BLaER1 treated with 17β-estradiol and CSF1 and Interleukin-3, amounts not matched to agents 10 nM and 100 nM (cell line): ENCODE measurements at regions not wholly inside any gene's neighbourhood (a gene's known extent, or its start where the extent isn't known, plus 50 kb on each side); places are given as distances from the start of the nearest gene placed in this dataset.

Experiments
- H3K27ac ChIP-seq, 11 experiments: shearing (Covaris generic); formaldehyde crosslinking; 2 replicates each; pipeline ENCODE4 v1.8.1; 2022
- H3K27me3 ChIP-seq, 11 experiments: shearing (Covaris generic); formaldehyde crosslinking; 2 replicates each; pipeline ENCODE4 v1.8.1; 2022
- H3K36me3 ChIP-seq, 11 experiments: shearing (Covaris generic); formaldehyde crosslinking; 2 replicates each; pipeline ENCODE4 v1.8.1; 2022
- H3K4me1 ChIP-seq, 10 experiments: shearing (Covaris generic); formaldehyde crosslinking; 2 replicates each; pipeline ENCODE4 v1.8.1; 2022
- H3K4me2 ChIP-seq, 11 experiments: shearing (Covaris generic); formaldehyde crosslinking; 2 replicates each; pipeline ENCODE4 v1.8.1; 2022
- H3K4me3 ChIP-seq, 10 experiments: shearing (Covaris generic); formaldehyde crosslinking; 2 replicates each; pipeline ENCODE4 v1.8.1; 2022
- H3K9ac ChIP-seq, 11 experiments: shearing (Covaris generic); formaldehyde crosslinking; 2 replicates each; pipeline ENCODE4 v1.8.1; 2022
- H3K9me3 ChIP-seq, 11 experiments: shearing (Covaris generic); formaldehyde crosslinking; replicated peaks in 1 of 11; 2 replicates each; pipeline ENCODE4 v1.8.1; 2022
- H4K20me1 ChIP-seq, 11 experiments: shearing (Covaris generic); formaldehyde crosslinking; 2 replicates each; pipeline ENCODE4 v1.8.1; 2022
- Cebpa-rat ChIP-seq, 11 experiments: shearing (Covaris generic); IDR thresholded peaks; 2 replicates each; pipeline ENCODE4 v1.8.1; 2022

DNA sequence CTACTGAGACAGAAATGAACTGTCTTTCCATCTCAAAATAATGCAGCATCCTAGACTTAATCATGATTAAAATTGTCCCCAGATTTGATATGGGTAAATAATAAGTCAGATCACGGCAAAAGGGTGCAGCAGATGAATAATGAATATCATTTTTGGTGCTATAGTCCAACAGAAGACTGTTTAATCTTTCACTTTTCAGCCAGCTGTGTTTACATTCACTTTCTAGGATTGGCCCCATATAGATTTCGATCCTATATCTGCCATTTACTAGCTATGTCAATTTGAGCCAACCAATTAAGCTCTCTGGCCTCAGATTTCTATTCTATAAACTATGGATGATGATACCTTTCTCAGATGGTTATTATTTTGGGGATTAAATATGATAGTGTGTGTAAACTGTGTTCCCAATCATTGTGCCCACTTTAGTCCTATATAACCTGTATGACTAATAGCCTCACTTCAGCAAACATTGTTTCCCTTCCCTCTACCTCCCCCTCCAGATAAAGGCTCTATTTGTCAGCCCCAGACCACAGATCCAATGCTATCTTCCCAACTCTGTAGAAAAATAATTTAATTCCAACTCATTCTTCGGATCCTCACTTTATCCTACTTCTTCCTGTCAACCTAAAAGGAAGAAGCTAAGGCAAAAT, 53.6 kb upstream of the NT5E start:
- Histone ChIP-seq H3K27ac (no peak overlapping the region), H3K4me1 (peaks cover 0 to 3% (median 2%) of the 10 kb centered on the region in 10 experiments; a peak in 14 of 20 replicates), H3K4me3 (no peak overlapping the region), H3K4me2 (no peak overlapping the region), H3K36me3 (no peaks in the 10 kb centered on the region), H3K9me3 (peaks cover 0 to 11% (median 7%) of the 10 kb centered on the region in 11 experiments; a peak in 11 of 22 replicates), H4K20me1 (no peaks in the 10 kb centered on the region), H3K27me3 (no peaks in the 10 kb centered on the region), H3K9ac (no peak overlapping the region)
- no peak for TF ChIP-seq Cebpa-rat (IDR thresholded peaks at IDR 0.05)

DNA sequence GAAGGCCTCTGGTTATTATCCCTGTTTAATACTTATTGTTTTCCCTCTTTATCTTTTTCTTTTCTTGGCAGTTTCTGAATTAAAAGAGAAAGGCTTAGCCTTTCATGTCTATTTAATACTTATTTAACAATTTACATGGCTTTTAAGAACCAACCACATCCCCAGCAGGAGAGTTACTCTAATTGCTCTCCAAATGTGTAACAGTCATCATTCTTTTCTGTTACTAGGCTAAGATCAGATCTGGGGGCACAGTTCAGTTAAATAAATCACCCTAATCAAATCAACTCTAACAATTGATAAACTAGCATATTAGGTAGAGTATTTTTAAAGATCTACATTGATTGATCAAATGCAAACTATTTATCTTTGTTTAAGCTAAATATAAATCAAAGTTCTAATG, 54.1 kb upstream of the NT5E start:
- H3K9me3 ChIP-seq: peaks cover 0 to 11% (median 7%) of the 10 kb centered on the region in 11 experiments; a peak in 11 of 22 replicates
- no peak overlapping the region for H3K9ac ChIP-seq
- no peak overlapping the region for H3K4me2 ChIP-seq
- H3K36me3 ChIP-seq: no peaks in the 10 kb centered on the region
- no peak overlapping the region for H3K27ac ChIP-seq
- H4K20me1 ChIP-seq: no peaks in the 10 kb centered on the region
- no peak overlapping the region for H3K4me3 ChIP-seq
- H3K4me1 ChIP-seq: no peaks in the 10 kb centered on the region
- H3K27me3 ChIP-seq: no peaks in the 10 kb centered on the region
- TF ChIP-seq Cebpa-rat (IDR thresholded peaks at IDR 0.05): no peak

DNA sequence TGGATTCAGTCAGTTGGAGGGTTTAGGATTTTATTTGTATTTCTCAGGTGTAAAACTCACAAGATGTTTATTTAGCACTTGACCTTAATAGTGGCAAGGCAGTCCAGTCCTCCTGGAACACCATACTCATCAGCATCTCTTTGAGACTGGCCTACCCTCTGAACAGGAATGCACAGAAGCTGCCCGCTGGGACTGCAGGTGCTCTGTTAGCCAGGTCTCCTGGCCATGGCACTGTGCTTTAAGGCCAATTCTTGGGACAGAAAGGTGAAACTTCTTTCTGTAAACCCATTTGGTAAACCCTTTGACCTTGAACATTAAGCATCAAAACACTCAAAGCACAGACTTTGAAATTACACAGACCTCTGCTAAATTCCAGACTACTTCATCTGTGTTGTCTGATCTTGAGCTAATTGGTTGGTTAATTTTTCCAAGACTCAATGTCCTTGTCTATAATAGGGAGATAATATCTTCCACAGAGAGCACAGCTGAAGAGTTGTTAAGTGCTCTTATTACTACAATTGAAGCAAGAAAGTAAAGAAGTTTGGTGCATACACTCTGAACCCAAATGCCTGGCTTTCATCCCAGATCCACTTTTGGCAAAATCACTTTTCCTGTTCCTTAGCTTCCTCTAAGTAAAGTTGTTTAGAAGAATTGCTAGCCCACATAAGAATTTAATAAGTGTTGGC, 54.9 kb upstream of the NT5E start:
- H3K4me1 ChIP-seq: no peaks in the 10 kb centered on the region
- no peak overlapping the region for H3K9ac ChIP-seq
- no peak for TF ChIP-seq Cebpa-rat (IDR thresholded peaks at IDR 0.05)
- H3K4me3 ChIP-seq: no peak overlapping the region
- H3K4me2 ChIP-seq: no peak overlapping the region
- H3K27me3 ChIP-seq: no peaks in the 10 kb centered on the region
- H4K20me1 ChIP-seq: no peaks in the 10 kb centered on the region
- H3K9me3 ChIP-seq: peaks cover 0 to 11% (median 7%) of the 10 kb centered on the region in 11 experiments; a peak in 11 of 22 replicates
- no peaks in the 10 kb centered on the region for H3K36me3 ChIP-seq
- no peak overlapping the region for H3K27ac ChIP-seq

- Histone ChIP-seq H3K27ac (no peak overlapping the region), H3K4me3 (no peak overlapping the region), H3K9me3 (peaks cover 0 to 11% (median 7%) of the 10 kb centered on the region in 11 experiments; a peak in 11 of 22 replicates), H3K36me3 (no peaks in the 10 kb centered on the region), H3K27me3 (no peaks in the 10 kb centered on the region), H3K4me1 (no peaks in the 10 kb centered on the region), H3K4me2 (no peak overlapping the region), H4K20me1 (no peaks in the 10 kb centered on the region), H3K9ac (no peak overlapping the region)
- TF ChIP-seq Cebpa-rat (IDR thresholded peaks at IDR 0.05): no peak
Observed at GRCh38 chr6:85394199-85394598, 55.7 kb upstream of the NT5E start.

DNA sequence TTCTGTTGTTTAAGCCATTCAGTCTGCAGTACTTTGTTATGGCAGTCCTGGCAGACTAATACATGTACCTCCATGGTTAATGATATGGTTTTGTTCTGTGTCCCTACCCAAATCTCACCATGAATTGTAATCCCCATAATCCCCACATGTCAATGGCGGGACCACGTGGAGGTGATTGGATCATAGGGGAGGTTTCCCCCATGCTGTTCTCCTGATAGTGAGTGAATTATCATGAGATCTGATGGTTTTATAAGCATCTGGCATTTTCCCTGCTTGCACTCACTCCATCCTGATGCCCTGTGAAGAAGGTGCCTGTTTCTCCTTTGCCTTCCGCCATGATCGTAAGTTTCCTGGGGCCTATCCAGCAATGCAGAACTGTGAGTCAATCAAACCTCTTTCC, 57.5 kb upstream of the NT5E start:
- Histone ChIP-seq H3K36me3 (no peaks in the 10 kb centered on the region), H3K4me3 (no peak overlapping the region), H3K9me3 (peaks cover 0 to 6% (median 4%) of the 10 kb centered on the region in 11 experiments; a peak in 11 of 22 replicates), H3K27me3 (no peaks in the 10 kb centered on the region), H3K4me2 (no peak overlapping the region), H4K20me1 (no peaks in the 10 kb centered on the region), H3K9ac (no peak overlapping the region), H3K4me1 (no peaks in the 10 kb centered on the region), H3K27ac (no peak overlapping the region)
- no peak for TF ChIP-seq Cebpa-rat (IDR thresholded peaks at IDR 0.05)

- no peak overlapping the region for H3K4me3 ChIP-seq
- no peaks in the 10 kb centered on the region for H3K27me3 ChIP-seq
- no peaks in the 10 kb centered on the region; a peak in 1 of 22 replicates for H3K9me3 ChIP-seq
- TF ChIP-seq Cebpa-rat (IDR thresholded peaks at IDR 0.05): no peak
- no peaks in the 10 kb centered on the region for H3K4me1 ChIP-seq
- H3K36me3 ChIP-seq: no peaks in the 10 kb centered on the region
- no peak overlapping the region for H3K4me2 ChIP-seq
- H3K27ac ChIP-seq: no peak overlapping the region
- H4K20me1 ChIP-seq: no peaks in the 10 kb centered on the region
- no peak overlapping the region for H3K9ac ChIP-seq
Observed at GRCh38 chr6:85390775-85391174, 59.1 kb upstream of the NT5E start.

DNA sequence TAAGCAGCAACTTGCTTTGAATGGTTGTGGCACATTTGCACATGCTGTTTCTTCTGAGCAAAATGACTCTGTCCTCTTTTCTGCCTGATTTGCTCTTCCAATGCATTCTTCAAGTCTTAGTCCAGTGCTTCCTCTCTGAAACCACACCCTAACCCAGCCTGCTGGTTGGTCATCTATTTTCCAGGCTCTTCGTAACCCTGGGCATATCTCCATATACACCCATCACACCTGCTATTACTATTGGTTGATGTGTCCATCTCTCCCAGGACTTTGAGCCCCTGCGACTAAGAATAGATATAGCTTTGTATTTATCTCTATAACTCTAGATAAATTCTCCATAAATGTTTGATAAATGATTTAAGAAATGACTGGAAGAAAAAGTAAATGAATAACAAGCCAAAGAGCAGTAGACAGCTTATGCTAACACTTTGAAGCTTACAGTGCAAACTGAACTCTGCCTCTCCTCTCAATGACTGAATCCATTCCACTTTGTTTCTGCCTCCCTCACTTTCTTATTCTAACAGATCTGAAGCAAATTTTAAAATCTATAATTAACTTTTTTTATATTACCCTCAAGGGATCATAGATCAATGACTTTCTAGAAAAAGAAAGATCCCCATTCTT, 59.7 kb upstream of the NT5E start:
- H3K4me1 ChIP-seq: no peaks in the 10 kb centered on the region
- H3K36me3 ChIP-seq: no peaks in the 10 kb centered on the region
- no peak overlapping the region for H3K4me2 ChIP-seq

GRCh38 chr6:85389151-85389797, 60.6 kb upstream of the NT5E start:
- H3K9me3 ChIP-seq: no peaks in the 10 kb centered on the region; a peak in 1 of 22 replicates
- H3K4me1 ChIP-seq: no peaks in the 10 kb centered on the region
- no peaks in the 10 kb centered on the region for H3K27me3 ChIP-seq
- H3K27ac ChIP-seq: no peak overlapping the region
- H3K36me3 ChIP-seq: no peaks in the 10 kb centered on the region
- no peak overlapping the region for H3K9ac ChIP-seq
- TF ChIP-seq Cebpa-rat (IDR thresholded peaks at IDR 0.05): no peak
- H3K4me2 ChIP-seq: no peak overlapping the region
- no peak overlapping the region for H3K4me3 ChIP-seq
- no peaks in the 10 kb centered on the region for H4K20me1 ChIP-seq

More for the DNA sequence above, 59.7 kb upstream of the NT5E start:
- H3K9ac ChIP-seq: no peak overlapping the region
- no peak overlapping the region for H3K27ac ChIP-seq
- H3K4me3 ChIP-seq: no peak overlapping the region
- H3K27me3 ChIP-seq: no peaks in the 10 kb centered on the region
- no peaks in the 10 kb centered on the region; a peak in 1 of 22 replicates for H3K9me3 ChIP-seq
- TF ChIP-seq Cebpa-rat (IDR thresholded peaks at IDR 0.05): no peak
- H4K20me1 ChIP-seq: no peaks in the 10 kb centered on the region

GRCh38 chr6:85388531-85388930, 61.4 kb upstream of the NT5E start:
- no peak for TF ChIP-seq Cebpa-rat (IDR thresholded peaks at IDR 0.05)
- Histone ChIP-seq H3K9ac (no peak overlapping the region), H3K4me2 (no peak overlapping the region), H3K36me3 (no peaks in the 10 kb centered on the region), H3K4me1 (no peaks in the 10 kb centered on the region), H3K9me3 (no peaks in the 10 kb centered on the region; a peak in 1 of 22 replicates), H4K20me1 (no peaks in the 10 kb centered on the region), H3K27me3 (no peaks in the 10 kb centered on the region), H3K27ac (no peak overlapping the region), H3K4me3 (no peak overlapping the region)
